HCT116 (cell line): ENCODE measurements at regions not wholly inside any gene's neighbourhood (a gene's known extent, or its start where the extent isn't known, plus 50 kb on each side); places are given as distances from the start of the nearest gene placed in this dataset.

Experiments
- ATAC-seq: fragments of 200-7000 bp; cut with Tn5 transposase; 2 replicates; pipeline ENCODE4 v1.9.1; 2020; ENCODE audit warnings: mild to moderate bottlenecking, moderate library complexity
- BruUV-seq: library from RNA; stranded (reverse); fragments of 400-500 nt; replicated peaks from 2 replicates; lab custom pipeline; 2021; lab: Mats Ljungman, UMichigan
- CTCF ChIA-PET: fragments of 300-600 bp; sonication (Branson Sonifier 250); formaldehyde crosslinking; loops from one replicate; lab custom pipeline; 2021; ENCODE audit warnings: antibody characterized with exemption; lab: Charles Lee
- POLR2A ChIA-PET: fragments of 300-600, 350-600 bp; sonication (Branson Sonifier 250); formaldehyde crosslinking; loops from one replicate; lab custom pipeline; 2021; ENCODE audit warnings: antibody characterized with exemption; lab: Charles Lee
- RAD21 ChIA-PET, 2 experiments: fragments of 300-600 bp; sonication (Branson Sonifier 250); formaldehyde crosslinking; loops; one replicate each; lab custom pipeline; 2023; ENCODE audit warnings: low total read pairs in 2 of 2; ENCODE audit not compliant: uncharacterized antibody in 2 of 2, unreplicated experiment in 2 of 2, low non-redundant PET in 1 of 2; lab: Charles Lee
- DNase-seq: peaks from one replicate; pipeline ENCODE4 v3.0.0-alpha.2; 2010; ENCODE audit warnings: low read depth, low spot score
- H2AFZ ChIP-seq: fragments of 200-600 bp; shearing (Covaris generic), sonication (generic); 2 replicates; pipeline ENCODE4 v1.6.1; 2017; ENCODE audit warnings: low read depth, mixed run types, mixed read lengths, antibody characterized with exemption, low read length; ENCODE audit not compliant: poor library complexity, severe bottlenecking
- H3K27ac ChIP-seq: 2 replicates; pipeline ENCODE4 v1.5.1; 2012; ENCODE audit warnings: low read depth, low read length
- H3K27me3 ChIP-seq: fragments of 200-600 bp; sonication (generic); 2 replicates; pipeline ENCODE4 v1.6.1; 2016; ENCODE audit warnings: mixed run types, low read length, mixed read lengths; ENCODE audit not compliant: insufficient read depth
- H3K36me3 ChIP-seq, 2 experiments: fragments of 200-500 bp in 1 of 2; fragments of 200-600 bp in 1 of 2; sonication (Bioruptor generic) in 1 of 2; sonication (generic) in 1 of 2; 2 replicates each; pipeline versions ENCODE4 v1.5.1 to v1.6.1; 2014 to 2016; ENCODE audit warnings: low read length in 2 of 2, inconsistent platforms in 1 of 2, mixed read lengths in 1 of 2, mixed run types in 1 of 2; ENCODE audit not compliant: insufficient read depth in 2 of 2, control insufficient read depth in 1 of 2
- H3K4me1 ChIP-seq, 2 experiments: fragments of 200-600 bp in 1 of 2; sonication (generic) in 1 of 2; 2 replicates each; pipeline versions ENCODE4 v1.5.1 to v1.6.1; 2012 to 2017; ENCODE audit warnings: low read length in 2 of 2, inconsistent platforms in 1 of 2, mild to moderate bottlenecking in 1 of 2, mixed read lengths in 1 of 2, mixed run types in 1 of 2, moderate library complexity in 1 of 2; ENCODE audit not compliant: insufficient read depth in 2 of 2, control insufficient read depth in 1 of 2
- H3K4me2 ChIP-seq: fragments of 200-600 bp; sonication (generic); 2 replicates; pipeline ENCODE4 v1.6.1; 2017; ENCODE audit warnings: mixed run types, low read length, mixed read lengths
- H3K4me3 ChIP-seq, 2 experiments: fragments of 200-600 bp in 1 of 2; sonication (generic) in 1 of 2; replicated peaks in 1 of 2; 2 replicates each; pipeline ENCODE4 v1.5.1; 2011 to 2016; ENCODE audit warnings: low read length in 2 of 2, control low read depth in 1 of 2, low read depth in 1 of 2, mild to moderate bottlenecking in 1 of 2, mixed read lengths in 1 of 2, mixed run types in 1 of 2
- H3K79me2 ChIP-seq: fragments of 200-600 bp; sonication (generic); 2 replicates; pipeline ENCODE4 v1.6.1; 2017; ENCODE audit warnings: mild to moderate bottlenecking, mixed run types, low read length, moderate library complexity, mixed read lengths; ENCODE audit not compliant: insufficient read depth
- H3K9ac ChIP-seq: fragments of 200-600 bp; sonication (generic); 2 replicates; pipeline ENCODE4 v1.6.1; 2016; ENCODE audit warnings: low read length, mixed read lengths
- H3K9me2 ChIP-seq: fragments of 200-600 bp; sonication (generic), shearing (Covaris generic); 2 replicates; pipeline ENCODE4 v1.6.1; 2017; ENCODE audit warnings: mixed run types, mild to moderate bottlenecking, moderate library complexity; ENCODE audit not compliant: insufficient read depth
- H3K9me3 ChIP-seq, 2 experiments: fragments of 200-500 bp in 1 of 2; fragments of 200-600 bp in 1 of 2; sonication (Bioruptor generic) in 1 of 2; sonication (generic) in 1 of 2; 2 replicates each; pipeline ENCODE4 v1.6.1; 2014 to 2017; ENCODE audit warnings: low read length in 2 of 2, mixed read lengths in 2 of 2, inconsistent platforms in 1 of 2, low read depth in 1 of 2, mild to moderate bottlenecking in 1 of 2, mixed run types in 1 of 2, moderate library complexity in 1 of 2; ENCODE audit not compliant: control insufficient read depth in 1 of 2, insufficient read depth in 1 of 2
- H4K20me1 ChIP-seq: fragments of 200-600 bp; sonication (generic), shearing (Covaris generic); 2 replicates; pipeline ENCODE4 v1.6.1; 2017; ENCODE audit warnings: mixed run types, mild to moderate bottlenecking, moderate library complexity; ENCODE audit not compliant: insufficient read depth
- CBX3 ChIP-seq: IDR thresholded peaks from 2 replicates; pipeline ENCODE4 v1.6.1; 2012; ENCODE audit warnings: low read depth
- CEBPB ChIP-seq: IDR thresholded peaks from 2 replicates; pipeline ENCODE4 v1.6.1; 2012; ENCODE audit warnings: low read depth
- ELF1 ChIP-seq: IDR thresholded peaks from 2 replicates; pipeline ENCODE4 v1.6.1; 2012; ENCODE audit warnings: low read depth, borderline replicate concordance
- EZH2 ChIP-seq: fragments of 200-600 bp; sonication (generic); IDR thresholded peaks from 2 replicates; pipeline ENCODE4 v1.6.1; 2017; ENCODE audit warnings: antibody characterized with exemption, mixed run types
- FOSL1 ChIP-seq: IDR thresholded peaks from 2 replicates; pipeline ENCODE4 v1.6.1; 2012; ENCODE audit warnings: low read depth
- POLR2AphosphoS5 ChIP-seq: IDR thresholded peaks from 2 replicates; pipeline ENCODE4 v1.6.1; 2011; ENCODE audit warnings: mild to moderate bottlenecking, low read depth, low read length, moderate library complexity
- RAD21 ChIP-seq: IDR thresholded peaks from 2 replicates; pipeline ENCODE4 v1.6.1; 2012; ENCODE audit warnings: low read depth, mild to moderate bottlenecking
- SIN3A ChIP-seq: IDR thresholded peaks from 2 replicates; pipeline ENCODE4 v1.6.1; 2012; ENCODE audit warnings: low read depth
- SP1 ChIP-seq: IDR thresholded peaks from 2 replicates; pipeline ENCODE4 v1.6.1; 2012; ENCODE audit warnings: low read depth
- SRF ChIP-seq: IDR thresholded peaks from 2 replicates; pipeline ENCODE4 v1.6.1; 2012; ENCODE audit warnings: low read depth
- TCF7L2 ChIP-seq: IDR thresholded peaks from 2 replicates; pipeline ENCODE4 v1.7.0; 2011; ENCODE audit warnings: borderline replicate concordance, inconsistent platforms; ENCODE audit not compliant: insufficient read depth, insufficient read length; ENCODE audit errors: extremely low read depth
- YY1 ChIP-seq: IDR thresholded peaks from 2 replicates; pipeline ENCODE4 v1.6.1; 2011; ENCODE audit warnings: low read length, low read depth, moderate library complexity, mild to moderate bottlenecking; ENCODE audit not compliant: insufficient replicate concordance; ENCODE audit errors: extremely low read depth
- ZBTB33 ChIP-seq: IDR thresholded peaks from 2 replicates; pipeline ENCODE4 v1.6.1; 2011; ENCODE audit warnings: mild to moderate bottlenecking, low read length, moderate library complexity; ENCODE audit not compliant: insufficient replicate concordance; ENCODE audit errors: extremely low read depth
- ZFX ChIP-seq: fragments of 450-650 bp; IDR thresholded peaks from 2 replicates; pipeline ENCODE4 v1.6.1; 2017
- ZNF274 ChIP-seq: fragments of 200-500 bp; sonication (Bioruptor generic); IDR thresholded peaks from 2 replicates; pipeline ENCODE4 v1.6.1; 2014; ENCODE audit warnings: mild to moderate bottlenecking, low read depth, low read length, inconsistent platforms
- intact Hi-C: fragments of 100-400 bp; cut with micrococcal nuclease; formaldehyde crosslinking; loops from 2 replicates; pipeline ENCODE4 v1.10.0; 2022
- TF ChIP-seq, protein P1 (sequence below), 3 experiments: fragments of 200-600 bp in 1 of 3; sonication (generic) in 1 of 3; IDR thresholded peaks in 2 of 3; conservative IDR thresholded peaks in 1 of 3; 2 replicates each; pipeline ENCODE4 v1.5.1; 2012 to 2017; ENCODE audit warnings: low read depth in 2 of 3, low read length in 2 of 3, antibody characterized with exemption in 1 of 3, borderline replicate concordance in 1 of 3, control low read depth in 1 of 3, mild to moderate bottlenecking in 1 of 3, mixed read lengths in 1 of 3, mixed run types in 1 of 3, moderate library complexity in 1 of 3; ENCODE audit not compliant: insufficient read depth in 1 of 3
- TF ChIP-seq, protein P2 (sequence below): IDR thresholded peaks from 2 replicates; pipeline ENCODE4 v1.6.1; 2012
- TF ChIP-seq, protein P3 (sequence below): IDR thresholded peaks from 2 replicates; pipeline ENCODE4 v1.6.1; 2012

DNA sequence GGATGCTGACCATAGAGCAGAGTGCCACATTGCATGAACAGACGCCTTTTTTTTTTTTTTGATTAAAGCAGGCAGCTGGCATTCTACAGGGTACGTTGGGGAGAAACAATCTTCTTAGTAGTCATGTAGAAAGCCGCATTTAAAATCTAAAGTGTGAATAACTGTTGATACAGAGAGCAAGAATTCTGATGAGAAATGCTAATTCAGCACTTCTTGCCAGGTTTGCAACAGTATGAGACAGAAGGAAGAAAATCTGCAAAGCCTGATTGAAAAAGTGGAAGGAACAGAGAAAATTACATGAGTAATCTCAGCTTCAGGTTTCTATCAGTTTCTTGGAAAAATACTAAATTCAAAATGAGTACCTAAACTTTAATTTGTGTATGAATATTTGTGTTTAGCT lies 232.7 kb upstream of the CHRM2 start:
- RAD21 ChIA-PET, result no interaction called here
- CTCF ChIA-PET, result no interaction called here
- TF ChIP-seq SP1 (no peak), ELF1 (no peak), ZFX (no peak), SRF (no peak), SIN3A (no peak), EZH2 (no peak), FOSL1 (no peak), ZNF274 (no peak), RAD21 (no peak), ZBTB33 (no peak), CEBPB (no peak), TCF7L2 (no peak), YY1 (no peak), CBX3 (no peak), POLR2AphosphoS5 (no peak)
- TF ChIP-seq, protein P1, sequence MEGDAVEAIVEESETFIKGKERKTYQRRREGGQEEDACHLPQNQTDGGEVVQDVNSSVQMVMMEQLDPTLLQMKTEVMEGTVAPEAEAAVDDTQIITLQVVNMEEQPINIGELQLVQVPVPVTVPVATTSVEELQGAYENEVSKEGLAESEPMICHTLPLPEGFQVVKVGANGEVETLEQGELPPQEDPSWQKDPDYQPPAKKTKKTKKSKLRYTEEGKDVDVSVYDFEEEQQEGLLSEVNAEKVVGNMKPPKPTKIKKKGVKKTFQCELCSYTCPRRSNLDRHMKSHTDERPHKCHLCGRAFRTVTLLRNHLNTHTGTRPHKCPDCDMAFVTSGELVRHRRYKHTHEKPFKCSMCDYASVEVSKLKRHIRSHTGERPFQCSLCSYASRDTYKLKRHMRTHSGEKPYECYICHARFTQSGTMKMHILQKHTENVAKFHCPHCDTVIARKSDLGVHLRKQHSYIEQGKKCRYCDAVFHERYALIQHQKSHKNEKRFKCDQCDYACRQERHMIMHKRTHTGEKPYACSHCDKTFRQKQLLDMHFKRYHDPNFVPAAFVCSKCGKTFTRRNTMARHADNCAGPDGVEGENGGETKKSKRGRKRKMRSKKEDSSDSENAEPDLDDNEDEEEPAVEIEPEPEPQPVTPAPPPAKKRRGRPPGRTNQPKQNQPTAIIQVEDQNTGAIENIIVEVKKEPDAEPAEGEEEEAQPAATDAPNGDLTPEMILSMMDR (IDR thresholded peaks at IDR 0.05 in 2 of 3, conservative IDR thresholded peaks at IDR 0.05 in 1 of 3; ENCODE audit: borderline replicate concordance in 1 of 3, insufficient read depth in 1 of 3, low read depth in 2 of 3, low read length in 2 of 3), result no peak
- TF ChIP-seq, protein P2, sequence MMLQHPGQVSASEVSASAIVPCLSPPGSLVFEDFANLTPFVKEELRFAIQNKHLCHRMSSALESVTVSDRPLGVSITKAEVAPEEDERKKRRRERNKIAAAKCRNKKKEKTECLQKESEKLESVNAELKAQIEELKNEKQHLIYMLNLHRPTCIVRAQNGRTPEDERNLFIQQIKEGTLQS, result no peak
- TF ChIP-seq, protein P3, sequence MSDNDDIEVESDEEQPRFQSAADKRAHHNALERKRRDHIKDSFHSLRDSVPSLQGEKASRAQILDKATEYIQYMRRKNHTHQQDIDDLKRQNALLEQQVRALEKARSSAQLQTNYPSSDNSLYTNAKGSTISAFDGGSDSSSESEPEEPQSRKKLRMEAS, result no peak
- Histone ChIP-seq H3K27ac (no peak overlapping the region), H3K4me3 (no peak overlapping the region), H3K36me3 (no peaks in the 10 kb centered on the region), H3K9me2 (no peaks in the 10 kb centered on the region), H3K9me3 (peaks cover 7 to 14% of the 10 kb centered on the region in 2 experiments; a peak in 2 of 4 replicates), H3K4me2 (no peak overlapping the region), H3K27me3 (no peaks in the 10 kb centered on the region), H3K79me2 (no peaks in the 10 kb centered on the region), H3K4me1 (no peaks in the 10 kb centered on the region), H3K9ac (no peak overlapping the region), H2AFZ (no peak overlapping the region), H4K20me1 (no peaks in the 10 kb centered on the region)
- no peak for ATAC-seq
- no peak for DNase-seq
- POLR2A ChIA-PET, result no interaction called here
- no TSS peak for BruUV-seq
- intact Hi-C loops, result no loop called here
